GM12801 (cell line): ENCODE measurements at regions not wholly inside any gene's neighbourhood (a gene's known extent, or its start where the extent isn't known, plus 50 kb on each side); places are given as distances from the start of the nearest gene placed in this dataset.

Experiments used
- TF ChIP-seq, protein P1 (sequence below): IDR thresholded peaks from one replicate; pipeline ENCODE4 v1.5.1; 2011; ENCODE audit warnings: control low read depth; ENCODE audit not compliant: insufficient read length; ENCODE audit errors: extremely low read depth

DNA sequence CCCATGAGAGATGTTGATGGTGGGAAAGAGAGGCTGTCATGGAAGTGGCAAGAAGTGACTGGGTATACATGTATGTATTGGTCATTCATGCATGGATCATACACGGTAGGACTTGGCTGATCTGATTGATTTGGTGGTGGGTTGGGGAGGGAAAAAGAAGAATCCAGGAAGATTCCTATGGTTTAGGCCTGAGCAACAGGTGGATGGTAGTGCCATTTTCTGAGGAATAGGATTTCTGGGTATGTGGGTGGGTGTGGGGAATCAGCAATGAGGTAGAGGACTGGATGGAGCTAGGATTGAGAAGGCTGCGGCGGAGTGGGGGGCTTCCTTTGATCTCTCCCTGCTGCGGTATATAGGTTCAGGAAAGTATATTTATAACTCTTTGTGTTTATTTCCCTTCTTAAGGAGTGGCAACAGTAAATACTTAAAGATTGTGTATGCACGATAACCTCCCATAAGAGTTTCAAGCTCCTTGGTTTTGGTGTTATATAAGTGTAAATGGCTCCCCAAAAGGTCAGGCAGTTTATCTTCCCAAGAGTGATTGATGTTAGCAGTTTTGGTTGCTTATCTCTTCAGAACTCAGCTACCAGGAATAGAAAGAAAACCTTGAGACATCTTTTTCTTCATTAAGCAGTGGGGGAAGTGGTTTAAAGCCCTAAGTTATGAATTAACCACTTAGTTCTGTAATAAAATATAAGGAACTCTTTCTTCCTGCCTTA, 100.1 kb downstream of the LSMEM1 start:
- TF ChIP-seq, protein P1, sequence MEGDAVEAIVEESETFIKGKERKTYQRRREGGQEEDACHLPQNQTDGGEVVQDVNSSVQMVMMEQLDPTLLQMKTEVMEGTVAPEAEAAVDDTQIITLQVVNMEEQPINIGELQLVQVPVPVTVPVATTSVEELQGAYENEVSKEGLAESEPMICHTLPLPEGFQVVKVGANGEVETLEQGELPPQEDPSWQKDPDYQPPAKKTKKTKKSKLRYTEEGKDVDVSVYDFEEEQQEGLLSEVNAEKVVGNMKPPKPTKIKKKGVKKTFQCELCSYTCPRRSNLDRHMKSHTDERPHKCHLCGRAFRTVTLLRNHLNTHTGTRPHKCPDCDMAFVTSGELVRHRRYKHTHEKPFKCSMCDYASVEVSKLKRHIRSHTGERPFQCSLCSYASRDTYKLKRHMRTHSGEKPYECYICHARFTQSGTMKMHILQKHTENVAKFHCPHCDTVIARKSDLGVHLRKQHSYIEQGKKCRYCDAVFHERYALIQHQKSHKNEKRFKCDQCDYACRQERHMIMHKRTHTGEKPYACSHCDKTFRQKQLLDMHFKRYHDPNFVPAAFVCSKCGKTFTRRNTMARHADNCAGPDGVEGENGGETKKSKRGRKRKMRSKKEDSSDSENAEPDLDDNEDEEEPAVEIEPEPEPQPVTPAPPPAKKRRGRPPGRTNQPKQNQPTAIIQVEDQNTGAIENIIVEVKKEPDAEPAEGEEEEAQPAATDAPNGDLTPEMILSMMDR, result no peak

DNA sequence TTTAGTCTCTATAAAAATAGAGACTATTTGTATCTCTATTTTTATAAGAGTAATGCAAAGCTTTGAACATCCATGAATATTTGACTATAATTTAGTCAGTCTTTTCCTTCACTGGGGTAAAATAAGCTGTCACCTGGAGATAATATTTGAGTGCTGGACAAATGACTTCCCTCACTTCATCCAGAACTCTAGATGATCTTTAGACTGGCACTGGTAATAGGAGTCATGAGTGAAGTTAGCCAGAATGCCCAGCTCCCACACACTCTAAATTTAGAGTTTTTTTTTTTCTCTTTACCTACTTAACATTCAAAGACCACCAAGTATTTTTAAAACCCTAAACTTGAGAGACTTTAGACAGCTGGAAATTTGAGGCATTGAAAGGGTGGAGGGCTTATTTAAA, 100.7 kb downstream of the LSMEM1 start:
- TF ChIP-seq, protein P1, result no peak

DNA sequence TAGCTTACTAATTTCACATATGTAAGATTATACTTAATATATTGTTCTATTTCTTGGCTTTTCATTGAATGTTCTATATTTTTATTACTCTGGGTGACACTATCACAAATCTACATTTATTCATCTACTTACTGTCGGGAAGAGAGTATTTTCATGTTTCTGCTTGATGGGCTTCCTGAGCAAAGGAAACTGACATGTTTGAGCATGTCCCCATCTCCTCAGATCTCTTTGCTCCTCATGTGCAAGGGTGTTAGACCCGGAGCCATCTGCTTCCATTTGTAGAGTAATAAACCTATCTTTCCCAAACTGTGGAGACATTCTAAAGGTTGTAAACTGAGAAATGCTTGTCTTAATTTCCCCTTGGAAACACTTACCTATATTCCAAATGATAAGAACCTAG, 103.5 kb downstream of the LSMEM1 start:
- TF ChIP-seq, protein P1, result no peak

DNA sequence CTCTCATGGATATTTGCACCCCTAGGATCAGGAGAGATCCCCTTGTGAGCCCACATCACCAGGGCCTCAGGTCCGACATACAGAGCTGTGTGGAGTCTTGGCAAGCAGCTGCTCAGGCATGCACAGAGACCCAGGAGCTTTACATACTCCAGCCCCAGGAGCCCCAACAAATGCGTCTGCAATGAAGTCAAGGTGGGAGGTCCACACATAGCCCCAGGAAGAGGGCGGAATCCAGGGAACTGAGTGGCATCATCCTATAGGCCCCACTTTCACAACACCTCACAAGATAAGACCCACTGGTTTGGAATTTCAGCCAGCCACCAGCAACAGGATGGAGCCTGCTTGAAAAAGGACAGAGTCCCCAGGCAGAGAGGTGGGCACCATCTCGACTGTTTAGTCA, 106.7 kb downstream of the LSMEM1 start:
- TF ChIP-seq, protein P1, result no peak

DNA sequence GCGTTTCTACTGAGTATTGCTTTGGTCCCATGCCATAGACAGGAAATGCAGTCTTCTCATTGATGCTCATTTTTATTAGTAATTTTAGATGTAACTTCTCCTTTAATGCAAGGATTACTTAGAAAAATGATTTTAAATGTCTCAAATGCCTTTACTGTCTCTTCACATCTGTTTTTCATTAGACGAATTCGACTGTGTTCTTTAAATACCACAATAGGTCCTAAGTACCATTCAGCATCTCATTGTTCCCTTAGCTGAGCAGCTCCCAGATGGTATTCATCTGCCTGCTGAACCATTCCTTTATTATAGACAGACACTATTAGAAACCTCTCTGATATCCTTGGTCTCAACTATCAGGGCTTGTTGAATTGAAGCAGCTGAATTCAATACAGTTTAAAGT, 113.6 kb downstream of the LSMEM1 start:
- TF ChIP-seq, protein P1, result no peak

DNA sequence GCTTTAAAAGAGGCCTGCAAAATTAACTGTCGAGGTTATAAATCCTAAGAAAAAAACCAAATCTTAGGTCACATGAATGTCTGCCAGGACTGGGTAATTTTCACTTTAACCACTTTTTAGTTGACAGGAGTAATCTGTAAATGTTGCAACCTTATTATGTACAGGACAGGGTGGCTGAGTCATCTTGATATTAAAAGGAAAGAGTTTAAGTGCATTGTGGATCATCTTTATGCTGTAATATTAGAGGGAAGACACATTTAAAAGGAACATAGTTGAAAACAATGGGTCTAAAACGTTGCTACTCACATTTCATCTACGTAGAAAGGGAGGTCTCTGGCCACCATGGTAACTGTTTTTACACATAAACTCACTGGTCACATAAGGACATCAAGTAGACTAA, 115.5 kb downstream of the LSMEM1 start:
- TF ChIP-seq, protein P1, result no peak

DNA sequence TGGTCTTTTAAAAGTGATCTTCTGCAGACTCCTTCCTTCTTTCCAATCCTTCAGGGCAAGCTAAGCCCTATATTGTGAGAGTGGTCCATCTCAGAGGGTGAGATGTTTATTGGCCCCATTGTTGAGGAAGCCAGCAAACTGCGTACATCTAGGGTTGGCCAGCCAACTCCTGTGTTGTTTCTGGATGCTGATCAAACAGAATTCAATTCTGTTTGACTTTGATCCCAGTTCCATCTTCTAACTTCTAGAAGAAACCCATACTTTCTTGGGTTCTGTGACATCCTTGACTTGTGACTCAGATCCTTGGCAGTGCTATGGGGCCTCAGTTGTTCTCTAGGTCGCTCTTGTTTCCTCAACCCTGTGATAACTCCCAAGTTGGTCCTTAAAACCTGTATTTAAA, 116.2 kb downstream of the LSMEM1 start:
- TF ChIP-seq, protein P1, result no peak

DNA sequence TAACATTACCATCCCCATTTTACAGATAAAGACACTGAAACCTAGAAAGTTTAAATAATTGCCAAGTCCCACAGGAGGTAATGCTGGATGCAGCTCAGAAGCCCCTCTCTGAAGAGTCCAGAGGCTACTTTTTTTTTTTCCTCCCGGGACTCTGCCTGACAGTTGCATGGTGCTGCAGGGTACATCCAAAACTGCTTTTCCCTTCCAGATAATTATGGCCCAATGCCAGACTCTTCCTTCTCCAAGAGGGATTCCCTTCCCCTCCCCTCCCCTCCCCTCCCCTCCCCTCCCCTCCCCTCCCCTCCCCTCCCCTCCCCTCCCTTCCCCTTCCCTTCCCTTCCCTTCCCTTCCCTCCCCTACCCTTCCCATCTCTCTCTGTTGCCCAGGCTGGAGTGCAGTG, 122.9 kb downstream of the LSMEM1 start:
- TF ChIP-seq, protein P1, result no peak
